ENCODE measurements at regions not wholly inside any gene's neighbourhood (a gene's known extent, or its start where the extent isn't known, plus 50 kb on each side); places are given as distances from the start of the nearest gene placed in this dataset.

DNA sequence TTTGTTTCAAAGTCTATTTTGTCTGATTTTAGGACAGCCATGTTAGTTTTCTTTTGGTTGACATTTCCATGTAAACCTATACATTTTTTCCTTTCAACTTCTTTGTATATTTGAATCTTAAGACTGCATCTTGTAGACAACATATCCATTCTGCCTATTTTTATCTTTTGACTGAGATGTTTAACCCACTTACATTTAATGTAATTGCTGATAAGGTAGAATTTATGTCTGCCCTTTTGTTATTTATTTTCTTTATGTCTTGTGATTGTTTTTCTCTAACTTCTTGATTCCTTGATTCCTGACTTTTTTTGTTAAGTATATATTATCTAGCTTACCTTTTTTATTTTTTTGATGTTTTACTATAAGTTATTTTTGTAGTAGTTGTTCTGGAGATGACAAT is 542.5 kb downstream of the SUCLG1 start:
- ATAC-seq (no peak), DNase-seq (no peak)
- Mint-ChIP-seq H3K9me3 (peaks cover 7% of the 10 kb centered on the region in 2 donors), H3K27ac (no peak overlapping the region), H3K36me3 (no peaks in the 10 kb centered on the region), H3K4me1 (no peaks in the 10 kb centered on the region), H3K27me3 (ENCODE audit: low read depth in 2 of 2) (no peaks in the 10 kb centered on the region), H3K4me3 (no peak overlapping the region)
- Histone ChIP-seq H3K27me3 (ENCODE audit: control insufficient read depth, insufficient read depth, low read length) (no peaks in the 10 kb centered on the region), H3K4me3 (ENCODE audit: low read length) (no peak overlapping the region), H3K9me3 (ENCODE audit: control insufficient read depth, insufficient read depth, low read length) (no peaks in the 10 kb centered on the region), H3K27ac (ENCODE audit: low read length) (no peak overlapping the region), H3K4me1 (ENCODE audit: control insufficient read depth, insufficient read depth, low read length) (no peaks in the 10 kb centered on the region), H3K36me3 (ENCODE audit: control insufficient read depth, insufficient read depth, low read length) (no peaks in the 10 kb centered on the region)
- intact Hi-C loops (cut with micrococcal nuclease), result no loop called here
- TF ChIP-seq, protein P1, sequence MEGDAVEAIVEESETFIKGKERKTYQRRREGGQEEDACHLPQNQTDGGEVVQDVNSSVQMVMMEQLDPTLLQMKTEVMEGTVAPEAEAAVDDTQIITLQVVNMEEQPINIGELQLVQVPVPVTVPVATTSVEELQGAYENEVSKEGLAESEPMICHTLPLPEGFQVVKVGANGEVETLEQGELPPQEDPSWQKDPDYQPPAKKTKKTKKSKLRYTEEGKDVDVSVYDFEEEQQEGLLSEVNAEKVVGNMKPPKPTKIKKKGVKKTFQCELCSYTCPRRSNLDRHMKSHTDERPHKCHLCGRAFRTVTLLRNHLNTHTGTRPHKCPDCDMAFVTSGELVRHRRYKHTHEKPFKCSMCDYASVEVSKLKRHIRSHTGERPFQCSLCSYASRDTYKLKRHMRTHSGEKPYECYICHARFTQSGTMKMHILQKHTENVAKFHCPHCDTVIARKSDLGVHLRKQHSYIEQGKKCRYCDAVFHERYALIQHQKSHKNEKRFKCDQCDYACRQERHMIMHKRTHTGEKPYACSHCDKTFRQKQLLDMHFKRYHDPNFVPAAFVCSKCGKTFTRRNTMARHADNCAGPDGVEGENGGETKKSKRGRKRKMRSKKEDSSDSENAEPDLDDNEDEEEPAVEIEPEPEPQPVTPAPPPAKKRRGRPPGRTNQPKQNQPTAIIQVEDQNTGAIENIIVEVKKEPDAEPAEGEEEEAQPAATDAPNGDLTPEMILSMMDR (IDR thresholded peaks at IDR 0.05), result no peak

DNA sequence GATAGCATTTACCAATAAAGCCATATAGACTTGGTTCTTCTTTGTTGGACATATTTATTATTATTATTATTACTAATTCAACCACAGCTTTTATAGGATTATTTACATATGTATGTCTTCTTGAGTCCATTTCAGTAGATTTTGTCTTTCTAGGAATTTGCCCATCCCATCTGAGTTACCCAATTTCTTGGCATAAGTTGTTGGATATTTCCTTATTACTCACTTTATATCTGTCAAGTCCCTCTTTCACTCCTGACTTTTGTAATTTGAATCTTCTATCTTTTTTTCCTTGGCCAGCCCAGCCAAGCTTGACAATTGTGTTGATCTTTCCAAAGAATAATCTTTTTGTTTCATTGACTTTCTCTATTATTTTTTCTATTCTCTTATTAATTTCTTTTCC is 543.7 kb downstream of the SUCLG1 start:
- H3K4me3 ChIP-seq (ENCODE audit: low read length), result no peak overlapping the region
- no peaks in the 10 kb centered on the region for H3K4me1 ChIP-seq (ENCODE audit: control insufficient read depth, insufficient read depth, low read length)
- H3K27ac ChIP-seq (ENCODE audit: low read length), result no peak overlapping the region
- H3K9me3 ChIP-seq (ENCODE audit: control insufficient read depth, insufficient read depth, low read length), result no peaks in the 10 kb centered on the region
- DNase-seq, result no peak
- no peak for ATAC-seq
- H3K27me3 ChIP-seq (ENCODE audit: control insufficient read depth, insufficient read depth, low read length), result no peaks in the 10 kb centered on the region
- TF ChIP-seq, protein P1 (IDR thresholded peaks at IDR 0.05), result no peak
- intact Hi-C loops (cut with micrococcal nuclease), result no loop called here
- Mint-ChIP-seq H3K4me3 (no peak overlapping the region), H3K27me3 (ENCODE audit: low read depth in 2 of 2) (no peaks in the 10 kb centered on the region), H3K4me1 (no peaks in the 10 kb centered on the region), H3K36me3 (no peaks in the 10 kb centered on the region), H3K27ac (no peak overlapping the region), H3K9me3 (peaks cover 7 to 8% of the 10 kb centered on the region in 2 donors)
- no peaks in the 10 kb centered on the region for H3K36me3 ChIP-seq (ENCODE audit: control insufficient read depth, insufficient read depth, low read length)

DNA sequence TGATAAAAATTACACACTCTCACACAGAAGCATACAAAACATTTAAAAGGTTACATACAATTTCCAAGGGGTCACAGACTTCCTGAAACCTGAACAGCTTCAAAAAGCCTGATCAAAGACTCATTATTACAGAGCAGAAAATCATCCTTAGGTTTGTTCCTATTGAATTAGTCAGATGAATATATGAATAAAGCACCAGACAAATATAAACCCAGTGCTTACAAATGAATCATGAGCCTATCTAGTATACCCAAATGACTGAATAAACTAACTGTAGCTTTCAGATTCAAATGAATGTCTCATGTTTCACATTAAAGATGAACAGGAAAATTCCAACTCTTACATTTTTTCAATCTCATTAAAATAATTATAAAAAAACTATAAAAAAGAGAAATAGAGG is 550.3 kb downstream of the SUCLG1 start:
- H3K4me3 ChIP-seq (ENCODE audit: low read length), result no peak overlapping the region
- H3K9me3 ChIP-seq (ENCODE audit: control insufficient read depth, insufficient read depth, low read length), result no peaks in the 10 kb centered on the region
- no peaks in the 10 kb centered on the region for H3K36me3 Mint-ChIP-seq
- no peak overlapping the region for H3K27ac ChIP-seq (ENCODE audit: low read length)
- no peaks in the 10 kb centered on the region for H3K27me3 ChIP-seq (ENCODE audit: control insufficient read depth, insufficient read depth, low read length)
- no peaks in the 10 kb centered on the region for H3K4me1 Mint-ChIP-seq
- ATAC-seq (no peak), DNase-seq (no peak)
- peaks cover 5 to 11% of the 10 kb centered on the region in 2 donors for H3K9me3 Mint-ChIP-seq
- no peak overlapping the region for H3K27ac Mint-ChIP-seq
- no peaks in the 10 kb centered on the region for H3K36me3 ChIP-seq (ENCODE audit: control insufficient read depth, insufficient read depth, low read length)
- TF ChIP-seq, protein P1 (IDR thresholded peaks at IDR 0.05), result no peak
- H3K4me1 ChIP-seq (ENCODE audit: control insufficient read depth, insufficient read depth, low read length), result no peaks in the 10 kb centered on the region
- H3K27me3 Mint-ChIP-seq (ENCODE audit: low read depth in 2 of 2), result no peaks in the 10 kb centered on the region
- no peak overlapping the region for H3K4me3 Mint-ChIP-seq
- intact Hi-C loops (cut with micrococcal nuclease), result no loop called here

- TF ChIP-seq, protein P1 (IDR thresholded peaks at IDR 0.05), result no peak
- Mint-ChIP-seq H3K9me3 (peaks cover 3% of the 10 kb centered on the region in 2 donors), H3K27me3 (ENCODE audit: low read depth in 2 of 2) (no peaks in the 10 kb centered on the region), H3K4me1 (no peaks in the 10 kb centered on the region), H3K27ac (no peak overlapping the region), H3K4me3 (no peak overlapping the region), H3K36me3 (no peaks in the 10 kb centered on the region)
- Histone ChIP-seq H3K9me3 (ENCODE audit: control insufficient read depth, insufficient read depth, low read length) (no peaks in the 10 kb centered on the region), H3K4me3 (ENCODE audit: low read length) (no peak overlapping the region), H3K27ac (ENCODE audit: low read length) (no peak overlapping the region), H3K4me1 (ENCODE audit: control insufficient read depth, insufficient read depth, low read length) (no peaks in the 10 kb centered on the region), H3K36me3 (ENCODE audit: control insufficient read depth, insufficient read depth, low read length) (no peaks in the 10 kb centered on the region), H3K27me3 (ENCODE audit: control insufficient read depth, insufficient read depth, low read length) (no peaks in the 10 kb centered on the region)
- DNase-seq (no peak), ATAC-seq (no peak)
- WGBS (ENCODE audit: insufficient coverage), result 48% methylated on average over 3 of the region's 3 CpGs
- intact Hi-C loops (cut with micrococcal nuclease), result no loop called here
These were observed 557.8 kb downstream of the SUCLG1 start for GRCh38 chr2:83901317-83901716.

All from natural killer cell (primary cell).